Astrocyte of the spinal cord (primary cell): ENCODE measurements at regions not wholly inside any gene's neighbourhood (a gene's known extent, or its start where the extent isn't known, plus 50 kb on each side); places are given as distances from the start of the nearest gene placed in this dataset.
"Not testable (repeated sequence)": the region's sequence is repeated elsewhere in the genome, so short reads cannot be mapped to it uniquely, and the experiment has no call there.

Experiments
- DNase-seq: peaks from one replicate; pipeline ENCODE4 v3.0.0; 2011; ENCODE audit warnings: low read depth, low spot score
- H3K4me3 ChIP-seq: 2 replicates; pipeline ENCODE4 v1.5.1; 2011; ENCODE audit warnings: low read depth, mild to moderate bottlenecking, low read length, moderate library complexity
- CTCF ChIP-seq: IDR thresholded peaks from 2 replicates; pipeline ENCODE4 v1.5.1; 2012; ENCODE audit warnings: low read depth, mild to moderate bottlenecking, low read length, inconsistent platforms
- in situ Hi-C: cut with HindIII; loops from 2 replicates; pipeline ENCODE4 v1.10.0; 2017; ENCODE audit warnings: low sequenced_read_pairs

GRCh38 chr5:96112703-96113102 lies 151.1 kb upstream of the ELL2 start:
- in situ Hi-C loops = no loop called here
- no peak for DNase-seq
- no peak for TF ChIP-seq CTCF
- H3K4me3 ChIP-seq = no peak overlapping the region

GRCh38 chr5:96112123-96112670 lies 150.5 kb upstream of the ELL2 start:
- TF ChIP-seq CTCF = peak; percentile 1
- in situ Hi-C loops = no loop called here
- DNase-seq = no peak
- H3K4me3 ChIP-seq = no peak overlapping the region

GRCh38 chr5:96111080-96111756 lies 149.6 kb upstream of the ELL2 start:
- in situ Hi-C loops = no loop called here
- H3K4me3 ChIP-seq = no peak overlapping the region
- DNase-seq = no peak
- TF ChIP-seq CTCF = no peak

GRCh38 chr5:96110300-96110699 lies 148.6 kb upstream of the ELL2 start:
- no peak for TF ChIP-seq CTCF
- in situ Hi-C loops = no loop called here
- no peak for DNase-seq
- H3K4me3 ChIP-seq = no peak overlapping the region

- in situ Hi-C loops, DNase-seq, H3K4me3 ChIP-seq: not testable (repeated sequence)
These were observed 147.0 kb upstream of the ELL2 start for GRCh38 chr5:96108629-96109028.

- H3K4me3 ChIP-seq, DNase-seq, in situ Hi-C loops: not testable (repeated sequence)
These were observed 142.2 kb upstream of the ELL2 start for GRCh38 chr5:96103829-96104228.

- no peak overlapping the region for H3K4me3 ChIP-seq
- no peak for DNase-seq
- in situ Hi-C loops = no loop called here
- TF ChIP-seq CTCF = no peak
These were observed 139.9 kb upstream of the ELL2 start for GRCh38 chr5:96101358-96102089.

GRCh38 chr5:96097488-96097887 lies 135.8 kb upstream of the ELL2 start:
- DNase-seq, H3K4me3 ChIP-seq, in situ Hi-C loops: not testable (repeated sequence)
